Stimulated activated CD8-positive, alpha-beta memory T cell treated with anti-CD3 and anti-CD28 coated beads, Interleukin-7, amount 100 ng/mL, for 24 hours (primary cell): ENCODE measurements at regions not wholly inside any gene's neighbourhood (a gene's known extent, or its start where the extent isn't known, plus 50 kb on each side); places are given as distances from the start of the nearest gene placed in this dataset.

Experiments used
- DNase-seq: peaks from one replicate; pipeline ENCODE4 v3.0.0-alpha.2; 2020; ENCODE audit warnings: low read depth

- DNase-seq, result no peak
Measured at GRCh38 chr9:29714860-29715259, 2141.6 kb upstream of the C9orf72 start.

- no peak for DNase-seq
Measured at GRCh38 chr9:29717631-29718030, 2144.3 kb upstream of the C9orf72 start.

- DNase-seq, result no peak
Measured at GRCh38 chr9:29730163-29730562, 2156.9 kb upstream of the C9orf72 start.

GRCh38 chr9:29740518-29740917 lies 2167.2 kb upstream of the C9orf72 start:
- no peak for DNase-seq

GRCh38 chr9:29741169-29741568 lies 2167.9 kb upstream of the C9orf72 start:
- no peak for DNase-seq

GRCh38 chr9:29750062-29750461 lies 2176.8 kb upstream of the C9orf72 start:
- DNase-seq, result no peak

GRCh38 chr9:29751226-29751625 lies 2177.9 kb upstream of the C9orf72 start:
- DNase-seq, result no peak

GRCh38 chr9:29753638-29754037 lies 2180.4 kb upstream of the C9orf72 start:
- DNase-seq, result no peak

GRCh38 chr9:29769019-29769418 lies 2195.7 kb upstream of the C9orf72 start:
- DNase-seq, result no peak

GRCh38 chr9:29773676-29774075 lies 2200.4 kb upstream of the C9orf72 start:
- DNase-seq, result no peak

- DNase-seq, result no peak
Measured at GRCh38 chr9:29775491-29775890, 2202.2 kb upstream of the C9orf72 start.

GRCh38 chr9:29778281-29778849 lies 2205.1 kb upstream of the C9orf72 start:
- DNase-seq, result no peak

GRCh38 chr9:29793970-29794369 lies 2220.7 kb upstream of the C9orf72 start:
- no peak for DNase-seq

GRCh38 chr9:29796291-29796952 lies 2223.1 kb upstream of the C9orf72 start:
- DNase-seq, result no peak

GRCh38 chr9:29798599-29798998 lies 2225.3 kb upstream of the C9orf72 start:
- no peak for DNase-seq

- no peak for DNase-seq
Measured at GRCh38 chr9:29799227-29799626, 2225.9 kb upstream of the C9orf72 start.

- no peak for DNase-seq
Measured at GRCh38 chr9:29800821-29801220, 2227.5 kb upstream of the C9orf72 start.

- DNase-seq, result no peak
Measured at GRCh38 chr9:29802454-29802853, 2229.2 kb upstream of the C9orf72 start.

GRCh38 chr9:29806937-29807618 lies 2233.8 kb upstream of the C9orf72 start:
- no peak for DNase-seq

GRCh38 chr9:29816954-29817703 lies 2243.8 kb upstream of the C9orf72 start:
- DNase-seq, result no peak

GRCh38 chr9:29822458-29822857 lies 2249.2 kb upstream of the C9orf72 start:
- no peak for DNase-seq

- no peak for DNase-seq
Measured at GRCh38 chr9:29826421-29826820, 2253.1 kb upstream of the C9orf72 start.

- no peak for DNase-seq
Measured at GRCh38 chr9:29830821-29831220, 2257.5 kb upstream of the C9orf72 start.
